ENCODE measurements at regions not wholly inside any gene's neighbourhood (a gene's known extent, or its start where the extent isn't known, plus 50 kb on each side); places are given as distances from the start of the nearest gene placed in this dataset.

- TF ChIP-seq CTCF (IDR thresholded peaks at IDR 0.05; ENCODE audit: insufficient read depth, low read depth, low read length, missing control alignments): no peak
- no peak for DNase-seq (ENCODE audit: low read depth)
- H3K4me3 ChIP-seq (ENCODE audit: low read depth, low read length): no peak overlapping the region
Measured at GRCh38 chr9:13557746-13558145, 278.3 kb upstream of the MPDZ start.

- H3K4me3 ChIP-seq (ENCODE audit: low read depth, low read length): no peak overlapping the region
- DNase-seq (ENCODE audit: low read depth): no peak
- TF ChIP-seq CTCF (IDR thresholded peaks at IDR 0.05; ENCODE audit: insufficient read depth, low read depth, low read length, missing control alignments): no peak
Measured at GRCh38 chr9:13556656-13557055, 277.2 kb upstream of the MPDZ start.

- DNase-seq (ENCODE audit: low read depth): no peak
- no peak for TF ChIP-seq CTCF (IDR thresholded peaks at IDR 0.05; ENCODE audit: insufficient read depth, low read depth, low read length, missing control alignments)
- no peak overlapping the region for H3K4me3 ChIP-seq (ENCODE audit: low read depth, low read length)
Measured at GRCh38 chr9:13555989-13556500, 276.6 kb upstream of the MPDZ start.

- TF ChIP-seq CTCF (IDR thresholded peaks at IDR 0.05; ENCODE audit: insufficient read depth, low read depth, low read length, missing control alignments): no peak
- DNase-seq (ENCODE audit: low read depth): no peak
- H3K4me3 ChIP-seq (ENCODE audit: low read depth, low read length): no peak overlapping the region
Measured at GRCh38 chr9:13555516-13555915, 276.0 kb upstream of the MPDZ start.

- H3K4me3 ChIP-seq (ENCODE audit: low read depth, low read length): no peak overlapping the region
- DNase-seq (ENCODE audit: low read depth): no peak
- no peak for TF ChIP-seq CTCF (IDR thresholded peaks at IDR 0.05; ENCODE audit: insufficient read depth, low read depth, low read length, missing control alignments)
Measured at GRCh38 chr9:13554626-13555025, 275.1 kb upstream of the MPDZ start.

GRCh38 chr9:13552606-13553215 is 273.2 kb upstream of the MPDZ start:
- TF ChIP-seq CTCF (IDR thresholded peaks at IDR 0.05; ENCODE audit: insufficient read depth, low read depth, low read length, missing control alignments): no peak
- DNase-seq (ENCODE audit: low read depth): no peak
- no peak overlapping the region for H3K4me3 ChIP-seq (ENCODE audit: low read depth, low read length)

- no peak for DNase-seq (ENCODE audit: low read depth)
- no peak overlapping the region for H3K4me3 ChIP-seq (ENCODE audit: low read depth, low read length)
- TF ChIP-seq CTCF (IDR thresholded peaks at IDR 0.05; ENCODE audit: insufficient read depth, low read depth, low read length, missing control alignments): no peak
Measured at GRCh38 chr9:13550519-13550918, 271.0 kb upstream of the MPDZ start.
